Right ventricle myocardium superior (tissue), 1 donor: ENCODE measurements at regions not wholly inside any gene's neighbourhood (a gene's known extent, or its start where the extent isn't known, plus 50 kb on each side); places are given as distances from the start of the nearest gene placed in this dataset.

Experiments
- ATAC-seq: fragments of 200-7000 bp; cut with Tn5 transposase; one replicate; pipeline ENCODE4 v1.9.1; 2020; ENCODE audit warnings: mild to moderate bottlenecking; ENCODE audit not compliant: poor library complexity
- DNase-seq: peaks from one replicate; pipeline ENCODE4 v3.0.0-alpha.2; 2020
- intact Hi-C: fragments of 100-400 bp; cut with DNase I; formaldehyde crosslinking; loops from one replicate; pipeline ENCODE4 v1.11.2; 2022
- donor health status: DM: no; HTN: yes; CAD: no; lungs with severe emphysema.

DNA sequence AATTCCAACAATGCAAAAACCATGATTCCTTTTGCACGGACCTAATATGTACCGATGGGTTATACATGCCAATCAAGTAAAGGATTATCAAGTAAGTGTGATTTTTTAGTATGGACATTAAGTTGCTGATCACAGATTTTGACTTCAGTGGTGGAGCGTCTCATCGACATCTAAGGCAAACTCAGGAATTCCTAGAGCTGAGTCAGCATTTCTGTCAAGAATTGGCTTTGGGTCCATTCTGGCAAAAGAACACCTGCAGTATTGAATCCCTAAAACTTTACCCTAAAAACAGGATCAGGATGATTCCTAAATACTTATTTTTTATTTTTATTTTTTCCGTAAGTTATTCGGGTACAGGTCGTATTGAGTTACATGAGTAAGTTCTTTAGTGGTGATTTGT lies 83.6 kb downstream of the HPGD start:
- no peak for ATAC-seq
- no peak for DNase-seq
- intact Hi-C loops, result no loop called here

GRCh38 chr4:174437749-174438148 lies 84.5 kb downstream of the HPGD start:
- DNase-seq (no peak), ATAC-seq (no peak)
- intact Hi-C loops, result no loop called here

- DNase-seq (no peak), ATAC-seq (no peak)
- intact Hi-C loops, result no loop called here
Observed at GRCh38 chr4:174437324-174437723, 85.0 kb downstream of the HPGD start.

GRCh38 chr4:174436377-174436776 lies 85.9 kb downstream of the HPGD start:
- no peak for DNase-seq
- intact Hi-C loops, result no loop called here
- ATAC-seq, result no peak

DNA sequence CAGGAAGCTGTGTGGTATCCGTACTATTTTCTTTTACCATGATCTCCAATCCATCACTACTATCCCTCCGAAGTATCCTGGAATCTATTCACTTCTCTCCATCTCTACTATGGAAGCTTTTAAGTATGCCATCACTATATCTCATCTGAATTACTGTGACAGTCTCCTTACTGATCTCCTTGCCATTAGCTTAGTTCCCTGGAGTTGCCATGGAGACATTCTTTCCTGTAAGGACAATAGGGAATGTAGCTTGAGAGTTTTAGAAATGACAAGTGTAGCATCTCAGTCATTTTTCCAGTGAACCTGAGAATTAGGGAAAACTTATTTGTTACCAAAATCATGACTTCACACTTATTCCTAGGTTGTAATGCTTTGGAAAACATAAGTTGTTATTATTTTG lies 86.3 kb downstream of the HPGD start:
- DNase-seq, result no peak
- ATAC-seq, result no peak
- intact Hi-C loops, result no loop called here

- intact Hi-C loops, result no loop called here
- DNase-seq (no peak), ATAC-seq (no peak)
Observed at GRCh38 chr4:174434455-174434854, 87.8 kb downstream of the HPGD start.

GRCh38 chr4:174430576-174430975 lies 91.7 kb downstream of the HPGD start:
- no peak for ATAC-seq
- DNase-seq, result no peak
- intact Hi-C loops, result no loop called here

GRCh38 chr4:174429701-174430410 lies 92.4 kb downstream of the HPGD start:
- intact Hi-C loops, result no loop called here
- no peak for DNase-seq
- no peak for ATAC-seq

- intact Hi-C loops, result no loop called here
- DNase-seq, result no peak
- ATAC-seq, result no peak
Observed at GRCh38 chr4:174427571-174428140, 94.6 kb downstream of the HPGD start.

DNA sequence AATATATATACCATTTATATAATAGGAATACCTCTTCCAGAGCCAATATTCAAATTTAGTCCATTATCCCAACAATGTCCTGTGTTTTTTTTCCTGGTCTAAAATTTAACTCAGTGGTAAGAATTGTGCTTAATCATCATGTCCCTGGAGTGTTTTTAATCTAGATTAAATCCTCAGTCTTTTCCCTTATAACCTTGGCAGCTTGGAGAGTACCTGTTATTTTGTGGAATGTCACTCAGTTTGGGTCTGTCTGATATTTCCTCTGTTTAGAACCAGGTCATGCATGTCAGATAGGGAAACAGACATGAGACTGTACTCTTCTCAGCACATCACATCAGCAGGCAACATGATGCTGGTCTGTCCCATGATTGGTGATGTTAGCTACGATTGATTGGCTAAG lies 96.6 kb downstream of the HPGD start:
- no peak for DNase-seq
- ATAC-seq, result no peak
- intact Hi-C loops, result no loop called here

DNA sequence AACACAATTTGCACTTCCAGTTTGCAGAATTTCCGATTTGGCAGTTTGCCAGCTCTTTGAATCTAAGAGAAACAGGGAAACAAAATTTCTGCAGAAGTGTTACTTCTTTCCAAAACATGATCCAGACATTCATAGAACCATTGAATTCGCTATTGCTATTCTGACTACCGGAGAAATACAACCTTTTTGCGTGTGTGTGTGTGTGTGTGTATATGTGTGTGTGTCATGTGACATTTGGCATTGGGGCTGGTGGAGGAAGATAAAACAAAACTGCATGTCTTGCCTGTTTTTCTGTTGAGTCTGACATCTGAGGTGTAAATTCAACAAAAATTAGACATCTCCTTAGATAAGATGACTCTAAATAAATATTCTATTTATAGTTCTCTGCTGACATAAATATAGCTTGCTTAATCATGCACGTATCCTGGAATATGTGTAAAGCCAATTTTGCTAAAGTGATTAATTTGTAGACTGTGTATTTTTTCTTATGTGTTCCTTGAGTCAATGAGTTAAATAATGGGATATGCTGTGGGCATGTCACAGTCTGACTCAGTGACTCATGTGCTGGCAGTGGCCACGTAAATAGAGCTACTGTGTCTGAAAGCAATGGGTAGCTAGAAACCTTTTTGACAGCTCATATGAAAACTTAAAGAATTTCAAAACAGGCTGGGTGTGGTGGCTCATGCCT lies 98.9 kb downstream of the HPGD start:
- DNase-seq (no peak), ATAC-seq (peak; percentile 29)
- intact Hi-C loops, result no loop called here

DNA sequence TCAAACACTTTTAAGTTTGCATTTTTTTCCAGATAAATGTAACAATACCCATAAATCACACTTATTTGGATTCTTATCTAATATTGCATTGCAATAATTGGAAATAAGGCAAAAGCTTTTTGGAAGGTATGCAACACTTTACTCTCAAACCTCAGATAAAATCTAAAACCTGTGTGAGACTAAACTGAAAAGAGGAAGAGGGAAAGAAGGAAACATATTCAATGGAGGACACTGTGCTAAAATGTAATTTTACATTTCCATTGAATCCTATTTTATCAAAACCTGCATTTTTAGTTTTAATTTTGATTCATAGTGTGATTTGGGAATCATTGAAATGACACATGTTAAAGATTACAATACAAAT lies 99.4 kb downstream of the HPGD start:
- no peak for DNase-seq
- no peak for ATAC-seq
- intact Hi-C loops, result no loop called here

DNA sequence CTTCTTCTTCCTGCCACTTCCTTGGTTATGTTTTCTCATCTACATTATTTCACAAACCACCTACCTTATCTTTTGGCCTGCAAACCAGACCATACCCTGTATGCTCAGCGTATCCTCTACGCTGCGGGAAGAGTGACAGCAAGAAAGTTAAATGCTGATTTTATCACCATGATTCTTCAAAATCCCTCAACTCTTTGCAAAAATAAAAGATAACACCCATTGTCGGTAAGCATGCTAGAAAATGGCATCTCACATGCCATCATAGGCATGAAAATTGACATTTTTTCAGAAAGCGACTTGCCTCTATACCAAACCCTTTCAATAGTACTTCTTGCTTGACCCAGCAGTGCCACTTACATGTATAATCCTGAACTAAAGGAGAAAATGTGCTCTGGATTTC lies 102.0 kb downstream of the HPGD start:
- no peak for DNase-seq
- no peak for ATAC-seq
- intact Hi-C loops, result no loop called here

DNA sequence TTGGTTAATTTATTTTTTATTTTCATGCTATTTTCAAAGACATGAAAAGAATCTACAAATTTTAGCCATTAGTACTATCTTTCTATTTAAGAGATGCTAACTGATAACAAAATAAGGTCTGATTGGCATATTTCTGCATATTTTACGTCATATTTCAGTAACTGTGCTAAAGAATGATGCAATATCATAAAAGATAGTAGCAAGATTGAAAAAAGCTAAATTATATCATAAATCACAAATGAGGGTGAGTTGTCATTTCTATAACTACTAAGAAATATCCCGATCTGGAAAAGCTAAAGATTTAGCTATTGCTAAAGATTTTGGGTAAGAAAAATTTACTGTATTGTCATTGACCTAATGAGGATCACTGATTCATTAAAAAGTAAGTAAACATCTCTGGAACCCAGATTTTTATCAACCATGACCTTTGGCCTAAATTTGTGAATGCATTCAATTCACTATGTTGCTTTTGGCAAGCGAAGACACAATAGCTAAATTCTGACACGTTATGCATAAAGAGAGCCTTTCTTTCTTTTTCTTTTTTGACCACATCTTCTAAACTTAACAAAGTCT lies 103.6 kb downstream of the HPGD start:
- DNase-seq (no peak), ATAC-seq (no peak)
- intact Hi-C loops, result no loop called here

DNA sequence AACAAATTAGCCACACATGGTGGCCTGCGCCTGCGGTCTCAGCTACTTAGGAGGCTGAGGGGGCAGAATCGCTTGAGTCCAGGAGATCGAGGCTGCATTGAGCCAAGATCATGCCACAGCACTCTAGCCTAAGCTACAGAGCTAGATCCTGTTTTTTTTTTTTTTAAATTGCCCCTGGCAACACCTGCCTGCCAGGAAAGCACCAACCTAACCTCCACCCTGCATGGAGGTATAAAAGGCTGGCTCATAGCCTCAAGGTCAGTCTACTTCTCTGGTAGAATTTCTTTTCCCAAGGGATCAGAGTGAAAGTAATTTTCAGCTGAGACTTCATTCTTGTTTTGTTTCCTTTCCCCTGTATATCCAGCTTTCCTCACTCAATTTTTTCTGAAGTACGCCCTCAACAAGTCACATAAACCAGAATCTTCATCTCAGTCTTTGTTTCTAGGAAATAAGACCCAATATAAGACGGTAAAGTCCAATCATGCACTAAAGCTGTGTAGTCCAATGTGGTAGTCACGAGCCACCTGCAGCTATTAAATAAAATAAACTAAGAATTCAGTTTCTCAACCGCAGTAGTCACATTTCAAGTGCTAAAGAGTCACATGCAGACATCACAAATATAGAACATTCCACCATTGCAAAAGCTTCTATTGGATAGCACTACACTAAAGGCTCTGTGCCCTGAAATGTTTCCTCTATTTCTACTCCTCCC lies 113.3 kb downstream of the HPGD start:
- no peak for ATAC-seq
- intact Hi-C loops, result no loop called here

GRCh38 chr4:174406383-174406782 lies 115.9 kb downstream of the HPGD start:
- peak; percentile 37 for DNase-seq
- ATAC-seq, result peak; percentile 73
- intact Hi-C loops, result no loop called here

More for the DNA sequence above, 113.3 kb downstream of the HPGD start:
- no peak for DNase-seq

DNA sequence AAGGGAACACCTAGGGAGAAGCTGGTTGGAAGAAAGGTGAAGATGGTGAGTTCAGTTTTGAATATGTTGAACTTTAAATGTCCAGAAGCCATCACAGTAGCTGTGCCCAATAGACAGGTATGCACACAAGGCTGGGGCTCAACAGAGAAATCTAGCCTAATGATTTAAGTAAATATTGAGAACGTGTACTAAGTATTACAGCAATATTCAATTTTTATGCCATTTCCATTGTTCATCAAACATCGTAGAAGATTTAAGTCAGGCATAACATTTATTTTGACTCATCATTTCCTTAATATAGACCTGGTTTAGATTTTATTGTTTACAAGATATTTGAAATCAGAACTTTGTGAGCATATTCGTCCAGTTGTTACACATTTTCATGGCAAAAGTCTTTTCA lies 116.4 kb downstream of the HPGD start:
- no peak for DNase-seq

GRCh38 chr4:174404677-174405076 lies 117.6 kb downstream of the HPGD start:
- ATAC-seq, result no peak
- intact Hi-C loops, result no loop called here
- no peak for DNase-seq

More for the DNA sequence above, 116.4 kb downstream of the HPGD start:
- ATAC-seq, result no peak
- intact Hi-C loops, result no loop called here

DNA sequence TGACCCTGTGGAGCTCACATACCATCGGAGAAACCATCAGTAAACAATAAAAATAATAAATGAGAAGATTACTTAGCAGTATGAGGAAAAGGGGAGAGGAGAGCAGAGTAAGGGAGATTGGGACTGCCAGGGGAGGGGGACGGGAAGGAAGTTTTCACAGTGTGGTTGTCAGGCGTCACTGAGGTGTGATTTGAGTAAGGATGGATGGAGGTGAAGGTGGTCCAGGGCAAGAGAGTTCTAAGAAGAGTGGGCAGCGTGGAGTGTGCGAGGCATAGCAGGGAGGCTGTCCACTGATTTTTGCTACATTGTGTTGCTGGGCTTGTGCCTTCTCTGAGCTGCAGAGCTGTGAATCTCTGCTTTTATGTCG lies 119.1 kb downstream of the HPGD start:
- DNase-seq, result no peak
- ATAC-seq, result no peak
- intact Hi-C loops, result no loop called here
